Sciatic nerve (tissue), 2 donors: ENCODE measurements at regions not wholly inside any gene's neighbourhood (a gene's known extent, or its start where the extent isn't known, plus 50 kb on each side); places are given as distances from the start of the nearest gene placed in this dataset.
A peak's percentile ranks its signal among the peaks of the same experiment; 100 is the strongest.

Source experiments
- ATAC-seq: fragments of 200-7000 bp; cut with Tn5 transposase; one replicate; pipeline ENCODE4 v1.9.1; 2020; ENCODE audit warnings: mild to moderate bottlenecking, moderate library complexity
- DNase-seq: peaks from one replicate; pipeline ENCODE4 v3.0.0-alpha.2; 2020; ENCODE audit warnings: low spot score
- intact Hi-C: fragments of 100-400 bp; cut with DNase I; formaldehyde crosslinking; loops from one replicate; pipeline ENCODE4 v1.14.2; 2022
- donor health status: DM: no; HTN: no; CAD: no.
- donor health status: DM: no; HTN: no; CAD: no.

DNA sequence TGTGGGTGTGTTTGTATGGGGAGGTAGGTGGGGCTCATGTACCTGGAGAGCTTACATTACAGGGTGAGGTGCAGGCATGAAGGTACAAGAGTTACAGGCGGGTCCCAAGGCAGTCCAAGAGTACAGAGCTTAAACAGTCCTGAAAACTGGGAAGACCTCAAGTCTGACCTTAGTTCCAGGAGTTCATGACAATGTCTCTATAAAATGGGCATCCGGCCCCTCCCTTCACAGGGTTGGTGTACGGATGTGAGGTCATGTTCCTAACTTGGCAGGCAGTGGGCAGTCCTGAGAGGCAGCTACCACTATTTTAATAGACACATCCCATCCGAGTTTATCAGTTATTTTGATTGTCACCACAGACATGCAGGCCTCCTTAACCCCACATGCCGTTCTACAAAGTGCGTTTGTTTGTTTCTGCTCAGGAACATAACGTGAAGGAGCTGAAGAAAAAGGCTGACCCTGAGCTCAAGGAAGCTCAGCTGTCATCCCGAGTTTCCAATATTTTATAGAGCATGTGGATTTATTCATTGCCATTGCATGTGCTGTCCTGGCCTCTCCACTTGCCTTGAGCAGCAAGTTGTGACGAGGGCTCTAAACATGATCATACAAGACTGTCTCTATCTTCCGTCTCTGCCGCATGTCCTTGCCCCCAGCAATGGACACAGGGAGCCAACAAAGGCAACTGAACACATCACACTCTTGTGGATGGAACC is 647.5 kb upstream of the IGFBP3 start:
- intact Hi-C loops: no loop called here
- ATAC-seq: peak; percentile 20
- no peak for DNase-seq

DNA sequence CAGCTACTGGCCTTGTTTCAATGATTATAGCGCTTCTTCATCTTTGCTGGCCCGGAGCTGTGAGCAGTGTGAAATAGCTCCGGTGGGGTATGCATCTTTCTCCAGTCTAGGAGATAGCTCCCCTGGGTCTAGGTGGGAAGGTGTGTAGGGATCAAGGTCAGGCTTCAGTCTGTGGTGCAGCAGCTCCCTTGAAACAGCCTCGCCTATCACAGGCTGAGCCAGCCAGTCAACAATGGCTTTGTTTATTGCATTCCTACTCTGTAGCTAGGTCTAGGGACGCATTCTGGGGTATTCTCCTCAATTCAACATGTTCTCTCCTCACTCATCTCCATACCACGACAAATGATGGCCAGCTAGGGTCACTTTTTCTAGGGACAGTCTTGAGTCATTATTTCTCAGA is 646.8 kb upstream of the IGFBP3 start:
- ATAC-seq (no peak), DNase-seq (no peak)
- intact Hi-C loops: no loop called here

DNA sequence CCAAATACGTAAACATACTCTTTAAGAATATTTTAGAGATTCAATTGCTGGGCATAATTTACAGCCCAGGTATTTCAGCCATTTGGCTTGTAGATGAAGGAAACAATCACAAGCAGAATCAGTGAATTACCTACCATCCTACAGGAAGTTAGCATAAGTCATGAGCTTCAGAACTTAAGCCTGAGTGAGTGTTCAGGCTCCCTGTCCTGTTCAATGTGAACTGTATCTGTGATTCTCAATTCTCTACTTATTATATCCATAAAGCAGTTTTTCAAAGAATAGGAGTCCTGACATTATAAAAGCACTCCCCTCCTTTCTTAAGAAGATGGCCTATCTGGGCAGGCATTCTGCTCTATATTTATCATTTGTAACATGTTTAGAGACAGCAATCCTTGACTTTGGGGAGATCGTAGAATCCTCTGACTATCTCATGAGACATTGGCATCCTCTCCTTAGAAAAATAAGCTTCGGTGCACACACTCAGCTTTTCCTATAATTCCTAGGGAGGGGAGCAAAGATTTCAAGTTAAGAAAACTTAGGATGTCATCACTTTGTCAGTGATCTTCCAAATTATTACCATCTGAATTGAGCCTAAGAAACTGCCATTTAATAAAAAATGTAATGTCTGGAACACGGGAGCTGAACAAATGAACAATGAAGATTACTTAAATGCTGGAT is 645.2 kb upstream of the IGFBP3 start:
- ATAC-seq (no peak), DNase-seq (no peak)
- intact Hi-C loops: no loop called here

DNA sequence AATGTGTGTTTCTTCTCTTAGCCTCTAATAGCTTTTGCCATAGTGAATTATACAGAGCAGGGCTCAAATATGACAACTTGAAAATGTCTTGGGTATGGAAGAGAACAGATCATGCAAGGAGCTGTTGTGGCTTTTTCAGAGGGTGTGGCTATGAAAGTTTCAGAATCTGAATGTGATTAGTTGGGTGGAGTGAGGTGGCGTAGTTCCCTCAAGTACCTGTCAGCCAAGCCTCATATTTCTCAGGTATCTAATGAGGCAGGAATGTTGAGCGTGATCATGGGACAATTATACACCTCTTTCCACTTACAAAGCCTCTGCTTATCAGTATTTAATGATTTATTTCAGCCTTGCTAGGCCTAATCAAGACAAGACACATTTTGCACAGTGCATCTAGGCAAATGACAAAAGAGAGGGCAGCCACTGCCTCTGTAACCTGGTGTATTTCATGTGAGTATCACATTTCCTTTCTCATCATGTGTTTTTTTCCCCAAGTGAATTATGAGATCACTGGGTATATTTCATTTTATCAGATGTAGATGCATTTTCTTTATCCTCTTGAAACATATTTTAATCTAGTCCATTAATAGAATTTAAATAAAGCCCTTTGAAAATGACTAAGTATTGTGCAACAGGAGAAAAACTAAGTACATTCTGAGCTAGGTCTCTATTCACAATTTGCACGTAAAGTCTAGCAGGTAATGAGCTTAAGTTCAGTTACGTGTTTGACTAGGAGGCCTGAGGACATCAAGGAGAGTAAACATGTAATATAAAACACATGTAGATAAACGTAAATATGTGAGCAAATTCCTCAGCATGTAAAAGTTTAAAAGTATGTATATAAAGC is 644.4 kb upstream of the IGFBP3 start:
- intact Hi-C loops: no loop called here
- DNase-seq: no peak
- ATAC-seq: no peak

DNA sequence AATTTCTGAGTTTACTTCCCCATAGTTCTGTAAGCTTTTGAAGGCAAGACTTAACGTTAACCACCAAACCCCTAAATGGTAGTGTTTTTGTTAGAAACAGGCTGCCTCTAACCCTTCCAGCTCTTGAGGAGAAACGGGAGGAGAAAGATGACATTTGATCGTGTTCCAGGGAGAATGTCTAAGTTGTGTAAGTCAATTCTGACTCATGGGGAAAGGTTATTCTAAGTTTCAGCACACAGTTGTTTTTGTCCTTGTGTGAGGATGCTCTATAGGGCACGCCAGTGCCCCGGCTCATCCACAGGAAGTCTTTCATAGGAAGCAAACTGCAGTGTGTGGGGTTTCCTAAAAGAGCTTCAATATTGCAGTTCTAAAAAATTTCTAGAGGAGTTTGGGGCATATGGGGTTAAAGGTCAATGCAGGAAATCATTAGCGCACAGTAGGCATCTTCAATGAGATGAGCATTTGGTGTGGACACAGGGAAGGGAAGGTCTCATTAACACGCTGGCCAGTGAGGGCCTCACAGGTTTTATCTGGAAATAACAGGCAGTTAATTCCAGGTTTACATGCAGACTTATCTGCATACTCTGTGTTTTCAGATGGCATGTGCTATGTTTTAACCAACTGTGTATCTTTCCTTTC is 638.2 kb upstream of the IGFBP3 start:
- DNase-seq: no peak
- intact Hi-C loops: no loop called here
- no peak for ATAC-seq

DNA sequence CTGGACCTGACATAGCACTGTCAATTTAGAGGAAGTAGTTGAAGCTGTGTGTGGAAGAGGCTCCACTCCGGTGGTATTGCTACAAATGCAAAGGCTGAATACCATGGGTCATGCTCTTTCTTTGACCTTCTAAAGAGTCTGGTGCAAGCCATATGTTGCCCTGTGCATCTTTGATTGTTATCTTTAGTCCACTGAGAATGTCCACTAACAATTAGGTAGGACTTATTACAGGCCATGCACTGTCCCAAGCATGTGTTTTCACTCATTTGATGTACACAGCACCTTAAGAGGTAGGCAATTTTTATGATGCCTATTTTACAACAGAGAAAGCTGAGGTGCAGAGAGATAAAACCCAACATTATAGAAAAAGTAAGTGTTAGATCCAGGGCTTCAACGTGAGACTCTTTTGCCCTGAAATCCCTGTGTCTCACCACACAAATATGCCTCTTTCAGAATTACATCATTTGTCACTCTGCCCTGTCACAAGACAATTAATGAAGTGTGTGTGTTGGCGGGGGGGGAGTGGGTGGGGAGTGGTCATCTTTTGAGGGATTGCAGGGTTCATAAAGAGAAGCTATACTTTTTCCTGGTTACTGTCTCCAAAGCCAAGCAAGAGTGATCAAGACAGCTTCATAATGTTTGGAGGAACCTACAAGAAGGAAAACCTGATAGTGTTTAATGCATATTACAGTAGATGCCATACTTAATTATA is 637.6 kb upstream of the IGFBP3 start:
- intact Hi-C loops: no loop called here
- no peak for ATAC-seq
- DNase-seq: no peak

DNA sequence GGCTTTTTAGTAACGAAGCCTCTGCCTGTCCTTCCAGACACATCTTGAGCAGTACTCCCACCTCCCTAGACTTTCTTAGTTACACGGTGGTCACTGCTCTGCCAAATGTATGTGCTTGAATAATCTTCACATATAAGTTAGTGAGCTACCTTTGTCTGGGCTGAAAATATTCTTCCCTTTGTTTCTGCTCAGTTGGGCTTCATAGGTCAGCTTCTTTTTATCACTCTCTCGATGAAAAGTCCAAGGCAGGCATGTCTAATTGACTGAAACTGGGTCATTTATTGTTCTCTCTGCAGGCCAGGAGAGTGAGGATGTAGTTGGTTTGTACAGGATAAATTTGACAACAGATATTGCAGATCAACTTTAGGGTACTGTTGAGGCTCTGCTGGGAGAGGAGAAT is 636.7 kb upstream of the IGFBP3 start:
- intact Hi-C loops: no loop called here
- ATAC-seq (no peak), DNase-seq (no peak)

DNA sequence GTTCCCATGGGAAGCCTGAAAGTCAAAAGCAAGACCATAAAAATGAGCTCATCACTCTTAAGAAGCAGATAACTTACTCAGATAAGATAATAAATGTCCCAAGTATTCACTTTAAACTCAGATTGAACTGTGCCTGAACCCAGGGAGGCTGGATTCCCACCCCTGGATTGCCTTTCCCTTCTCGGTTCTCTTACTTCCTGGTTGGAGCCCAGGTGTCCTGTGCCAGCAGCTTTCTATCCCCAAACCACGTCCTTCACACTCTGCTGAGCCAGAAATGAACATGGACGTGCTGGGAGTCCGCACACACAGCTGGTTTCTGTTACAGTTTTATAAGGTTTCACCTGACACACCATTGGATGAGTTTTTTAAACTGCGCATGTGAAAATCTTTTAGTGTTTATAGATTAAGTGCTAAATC is 636.2 kb upstream of the IGFBP3 start:
- DNase-seq (no peak), ATAC-seq (no peak)
- intact Hi-C loops: no loop called here

DNA sequence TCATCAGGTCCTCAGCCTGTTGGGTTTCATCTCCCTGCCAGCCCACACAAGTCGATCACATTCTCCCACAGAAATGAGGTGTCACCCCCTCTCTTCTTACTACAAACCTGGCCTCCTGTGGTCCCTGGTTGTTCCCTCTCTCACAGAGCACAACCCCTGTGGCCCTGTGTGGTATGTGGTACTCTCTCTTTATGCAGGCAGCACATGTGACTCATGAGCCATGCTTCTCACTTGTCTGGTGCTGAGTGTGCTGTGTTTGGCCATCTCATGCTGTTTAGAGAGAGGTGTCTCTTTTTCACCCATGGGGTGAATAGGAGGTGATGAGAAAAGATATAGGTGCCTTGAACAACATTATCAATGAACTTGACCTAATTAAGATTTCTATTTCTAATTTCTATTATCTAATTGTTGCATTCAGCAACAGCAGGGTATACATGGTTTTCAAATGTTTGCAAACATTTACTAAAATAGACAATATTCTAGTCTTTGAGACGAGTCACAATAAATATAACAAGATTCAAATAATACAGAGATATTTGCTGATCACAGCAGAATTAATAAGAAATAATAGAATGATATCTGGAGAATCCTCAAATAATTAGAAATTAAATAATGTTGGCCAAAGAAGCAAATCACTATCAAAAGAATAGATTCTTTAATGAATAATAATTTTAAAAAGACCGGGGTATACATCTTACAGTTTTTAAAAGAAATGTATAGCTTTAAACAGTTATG is 633.8 kb upstream of the IGFBP3 start:
- DNase-seq: no peak
- intact Hi-C loops: no loop called here
- ATAC-seq: no peak

DNA sequence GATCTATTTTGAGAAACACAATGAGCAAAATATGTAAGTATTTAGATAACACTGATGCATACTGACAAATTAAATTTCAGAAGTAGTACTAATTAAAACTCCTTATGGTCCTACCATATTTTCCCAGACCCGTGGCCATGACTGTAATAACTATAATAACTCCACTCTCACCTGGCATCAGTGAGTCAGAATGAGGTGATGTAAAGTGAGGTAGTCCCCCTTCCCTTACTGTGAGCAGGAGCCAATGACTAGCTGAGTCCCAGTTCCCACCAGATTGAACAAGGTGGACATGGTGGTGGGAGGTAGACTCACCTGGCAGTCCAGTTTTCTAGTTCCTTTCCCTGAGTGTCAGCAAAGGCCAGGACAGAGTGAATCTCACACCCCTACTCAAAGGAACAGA is 630.5 kb upstream of the IGFBP3 start:
- no peak for DNase-seq
- no peak for ATAC-seq
- intact Hi-C loops: no loop called here

DNA sequence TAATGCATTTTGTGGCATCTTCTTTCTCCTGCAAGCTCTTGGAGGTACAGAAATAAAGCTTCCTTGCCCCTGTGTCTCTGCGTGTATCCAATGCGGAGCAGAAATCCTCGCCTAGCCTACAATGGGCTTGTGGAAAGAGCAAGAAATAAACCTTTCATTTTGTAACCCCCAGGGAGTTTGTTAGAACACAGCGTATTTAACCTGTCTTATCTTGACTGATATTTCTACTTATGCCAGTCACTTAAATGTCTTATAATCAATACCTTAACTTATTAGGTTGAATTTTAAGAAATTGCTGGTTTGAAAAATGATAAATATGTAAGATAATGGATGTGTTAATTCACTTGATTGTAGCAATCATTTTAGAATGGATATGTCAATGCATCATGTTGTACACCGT is 629.8 kb upstream of the IGFBP3 start:
- no peak for DNase-seq
- intact Hi-C loops: no loop called here
- ATAC-seq: no peak

DNA sequence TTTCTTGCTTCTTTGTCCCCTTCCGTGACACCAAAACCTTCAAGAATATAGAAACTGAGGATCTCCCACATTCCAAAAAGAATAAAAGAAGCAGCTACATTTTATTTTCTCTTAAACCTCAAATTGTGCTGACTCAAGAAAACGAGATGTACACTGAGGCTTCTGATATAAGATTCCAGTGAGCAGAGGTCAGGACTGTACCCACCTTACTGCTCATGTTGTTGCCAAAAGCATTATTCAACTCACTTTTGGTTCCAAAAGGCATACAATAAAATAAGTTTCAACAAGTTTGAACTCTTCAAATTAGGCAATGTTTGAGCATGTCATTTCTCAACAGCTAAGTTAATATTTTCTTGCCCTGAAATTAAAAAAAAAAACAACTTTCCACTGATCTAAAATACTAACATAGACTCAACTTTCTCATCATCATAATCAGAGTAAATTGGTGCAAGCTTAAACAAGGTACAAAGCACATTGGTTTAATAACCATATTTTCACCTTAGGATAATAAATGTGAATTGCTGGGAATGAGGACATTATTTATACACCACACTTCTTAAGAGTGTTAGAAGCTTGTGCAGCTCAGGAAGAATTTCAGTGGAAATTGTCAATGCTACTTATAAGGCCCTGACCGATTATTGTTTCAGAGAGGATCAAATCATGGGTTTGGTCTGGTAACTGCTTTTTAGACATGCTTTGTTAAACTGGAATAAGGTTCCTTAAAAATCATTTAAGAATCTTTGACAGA is 629.0 kb upstream of the IGFBP3 start:
- intact Hi-C loops: no loop called here
- DNase-seq (no peak), ATAC-seq (no peak)

DNA sequence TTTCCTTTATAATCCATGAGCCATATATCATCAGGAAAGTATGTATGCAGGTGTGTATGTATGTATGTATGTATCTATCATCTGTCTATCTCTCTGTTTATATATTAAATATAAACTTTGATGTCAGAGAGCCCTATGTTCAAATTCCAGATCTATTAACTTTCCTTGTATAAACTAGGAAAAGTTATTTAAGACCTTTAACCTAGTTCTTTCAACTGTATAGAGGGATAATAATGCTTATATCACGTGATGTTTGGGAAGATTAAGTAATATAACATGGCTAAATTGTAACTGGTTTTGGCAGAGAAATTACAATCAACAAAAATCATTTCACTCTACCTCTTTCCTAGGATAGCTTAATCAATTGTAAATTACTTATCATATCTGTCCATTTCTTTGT is 628.3 kb upstream of the IGFBP3 start:
- no peak for ATAC-seq
- intact Hi-C loops: no loop called here

DNA sequence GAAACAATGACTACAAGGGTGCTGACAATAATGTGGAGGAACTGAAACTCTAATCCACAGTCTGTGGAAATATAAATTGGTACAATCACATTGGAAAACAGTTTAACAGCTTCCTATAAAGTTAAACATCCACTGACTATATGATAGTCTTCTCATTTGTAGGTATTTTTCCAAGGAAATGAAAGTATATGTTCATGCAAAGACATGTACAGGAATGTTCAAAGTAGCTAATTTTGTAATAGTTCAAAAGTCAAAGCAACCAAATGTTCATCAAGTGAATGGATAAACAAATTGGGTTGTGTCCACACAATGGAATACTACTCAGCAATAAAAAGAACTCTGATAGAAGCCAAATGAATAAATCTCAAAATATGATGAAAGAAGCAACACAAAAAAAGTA is 626.0 kb upstream of the IGFBP3 start:
- DNase-seq (no peak), ATAC-seq (no peak)
- intact Hi-C loops: no loop called here

More for the DNA sequence above, 628.3 kb upstream of the IGFBP3 start:
- no peak for DNase-seq

DNA sequence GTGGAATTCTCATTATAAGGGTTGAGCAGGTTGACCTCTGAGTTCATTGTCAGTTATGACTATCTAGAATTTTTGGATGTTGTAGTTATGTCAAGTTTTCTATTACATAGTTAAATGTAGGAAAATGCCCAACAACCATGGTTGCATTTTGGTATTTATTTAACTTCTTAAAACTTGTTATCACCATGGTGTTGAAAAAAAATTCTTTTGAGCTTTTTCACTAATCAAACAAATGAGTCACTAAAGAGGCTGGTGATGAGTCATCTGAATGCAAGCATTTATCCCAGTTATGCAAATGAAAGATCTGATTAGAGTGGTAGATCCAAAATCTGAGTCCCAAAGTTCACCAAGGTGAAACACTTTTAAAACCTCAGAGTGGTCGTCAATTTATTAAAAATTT is 624.7 kb upstream of the IGFBP3 start:
- DNase-seq (no peak), ATAC-seq (no peak)
- intact Hi-C loops: no loop called here

DNA sequence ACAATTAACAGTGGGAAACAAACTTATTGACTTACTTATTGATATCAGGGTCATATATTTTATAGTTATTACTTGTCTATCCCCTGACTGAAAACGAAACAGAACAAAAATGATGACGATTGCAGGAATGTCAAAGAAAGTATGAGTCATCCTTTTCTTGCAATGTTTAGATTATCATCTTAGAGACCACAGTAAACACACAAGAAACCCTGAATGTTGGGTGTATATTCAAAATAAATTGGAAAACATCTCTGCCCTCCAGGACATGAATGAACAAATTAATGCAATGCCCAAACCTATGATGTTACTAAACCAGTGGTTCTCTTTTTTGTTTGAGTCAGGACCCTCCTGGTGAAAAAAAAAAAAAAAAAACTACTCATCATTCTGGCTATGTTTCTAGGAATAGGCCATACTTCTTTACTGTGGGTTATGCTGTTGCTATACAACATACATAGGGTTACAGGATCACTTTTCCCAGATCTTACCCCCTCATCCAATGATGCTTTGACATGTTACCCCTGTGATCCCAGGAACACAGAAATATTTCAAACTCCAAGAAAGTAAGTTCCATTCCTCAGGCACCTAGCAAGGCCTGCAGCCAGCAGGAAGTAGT is 623.4 kb upstream of the IGFBP3 start:
- no peak for DNase-seq
- intact Hi-C loops: no loop called here
- ATAC-seq: no peak

DNA sequence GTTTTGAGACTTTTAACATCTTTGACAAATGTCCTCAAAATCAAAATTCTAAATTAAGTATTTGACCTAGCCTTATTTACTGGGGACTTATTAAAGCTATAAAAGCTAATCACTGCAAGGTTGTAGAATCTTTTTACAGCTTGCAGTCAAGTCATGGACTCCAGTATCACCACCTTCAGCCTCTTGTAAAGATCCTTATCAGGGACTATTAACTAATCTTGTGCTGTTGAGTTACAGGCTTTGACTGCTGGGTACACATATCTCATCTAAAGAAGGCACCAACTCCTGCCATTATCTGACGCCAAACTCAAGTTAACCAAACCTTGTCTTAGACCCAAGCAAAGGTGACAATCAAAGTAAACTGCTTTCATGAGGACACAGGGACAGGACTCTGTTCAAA is 621.0 kb upstream of the IGFBP3 start:
- intact Hi-C loops: no loop called here
- DNase-seq: no peak
- ATAC-seq: no peak
